ENCODE measurements at regions not wholly inside any gene's neighbourhood (a gene's known extent, or its start where the extent isn't known, plus 50 kb on each side); places are given as distances from the start of the nearest gene placed in this dataset.

GRCh38 chr6:48412656-48413055, 301.7 kb upstream of the PTCHD4 start:
- no peak for TF ChIP-seq POLR2A (IDR thresholded peaks at IDR 0.05)
- TF ChIP-seq, protein P1, sequence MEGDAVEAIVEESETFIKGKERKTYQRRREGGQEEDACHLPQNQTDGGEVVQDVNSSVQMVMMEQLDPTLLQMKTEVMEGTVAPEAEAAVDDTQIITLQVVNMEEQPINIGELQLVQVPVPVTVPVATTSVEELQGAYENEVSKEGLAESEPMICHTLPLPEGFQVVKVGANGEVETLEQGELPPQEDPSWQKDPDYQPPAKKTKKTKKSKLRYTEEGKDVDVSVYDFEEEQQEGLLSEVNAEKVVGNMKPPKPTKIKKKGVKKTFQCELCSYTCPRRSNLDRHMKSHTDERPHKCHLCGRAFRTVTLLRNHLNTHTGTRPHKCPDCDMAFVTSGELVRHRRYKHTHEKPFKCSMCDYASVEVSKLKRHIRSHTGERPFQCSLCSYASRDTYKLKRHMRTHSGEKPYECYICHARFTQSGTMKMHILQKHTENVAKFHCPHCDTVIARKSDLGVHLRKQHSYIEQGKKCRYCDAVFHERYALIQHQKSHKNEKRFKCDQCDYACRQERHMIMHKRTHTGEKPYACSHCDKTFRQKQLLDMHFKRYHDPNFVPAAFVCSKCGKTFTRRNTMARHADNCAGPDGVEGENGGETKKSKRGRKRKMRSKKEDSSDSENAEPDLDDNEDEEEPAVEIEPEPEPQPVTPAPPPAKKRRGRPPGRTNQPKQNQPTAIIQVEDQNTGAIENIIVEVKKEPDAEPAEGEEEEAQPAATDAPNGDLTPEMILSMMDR (IDR thresholded peaks at IDR 0.05): no peak
